ENCODE measurements at regions not wholly inside any gene's neighbourhood (a gene's known extent, or its start where the extent isn't known, plus 50 kb on each side); places are given as distances from the start of the nearest gene placed in this dataset.

- TF ChIP-seq CTCF (conservative IDR thresholded peaks at IDR 0.05): no peak
- TF ChIP-seq ZFX (IDR thresholded peaks at IDR 0.05): no peak
Measured at GRCh38 chr18:29188760-29189159, 1011.8 kb upstream of the CDH2 start.
